GM23338 (cell line): ENCODE measurements at regions not wholly inside any gene's neighbourhood (a gene's known extent, or its start where the extent isn't known, plus 50 kb on each side); places are given as distances from the start of the nearest gene placed in this dataset.

Experiments
- ATAC-seq: fragments of 200-7000 bp; cut with Tn5 transposase; 3 replicates; pipeline ENCODE4 v1.9.1; 2020
- DNase-seq: peaks from one replicate; pipeline ENCODE4 v3.0.0-alpha.2; 2015; ENCODE audit warnings: low spot score
- H2AFZ ChIP-seq: fragments of 200-600 bp; sonication (generic); 2 replicates; pipeline ENCODE4 v1.8.0; 2016; ENCODE audit warnings: antibody characterized with exemption, mild to moderate bottlenecking, moderate library complexity
- H3F3A ChIP-seq: fragments of 200-600 bp; sonication (generic); replicated peaks from 2 replicates; pipeline ENCODE4 v1.8.0; 2017; ENCODE audit warnings: antibody characterized with exemption, mixed run types, low read depth
- H3K27ac ChIP-seq: fragments of 200-600 bp; sonication (generic); 2 replicates; pipeline ENCODE4 v1.6.1; 2016; ENCODE audit warnings: low read depth
- H3K27me3 ChIP-seq: fragments of 200-600 bp; sonication (generic); 2 replicates; pipeline ENCODE4 v1.8.0; 2016; ENCODE audit warnings: mild to moderate bottlenecking, mixed run types, moderate library complexity; ENCODE audit not compliant: insufficient read depth
- H3K36me3 ChIP-seq: fragments of 200-600 bp; sonication (generic); 2 replicates; pipeline ENCODE4 v1.8.0; 2016; ENCODE audit warnings: mild to moderate bottlenecking; ENCODE audit not compliant: insufficient read depth
- H3K4me1 ChIP-seq: fragments of 200-600 bp; sonication (generic); 2 replicates; pipeline ENCODE4 v1.8.0; 2016; ENCODE audit warnings: mild to moderate bottlenecking, moderate library complexity; ENCODE audit not compliant: insufficient read depth
- H3K4me2 ChIP-seq: fragments of 200-600 bp; sonication (generic); 2 replicates; pipeline ENCODE4 v1.7.1; 2017; ENCODE audit warnings: mixed run types
- H3K4me3 ChIP-seq: fragments of 200-600 bp; sonication (generic); 2 replicates; pipeline ENCODE4 v1.6.1; 2016; ENCODE audit warnings: mixed run types
- H3K79me2 ChIP-seq: fragments of 200-600 bp; sonication (generic); replicated peaks from 2 replicates; pipeline ENCODE4 v1.8.0; 2017; ENCODE audit warnings: mild to moderate bottlenecking; ENCODE audit not compliant: insufficient read depth
- H3K9me2 ChIP-seq: fragments of 200-600 bp; sonication (generic); 2 replicates; pipeline ENCODE4 v1.8.0; 2017; ENCODE audit not compliant: insufficient read depth
- H4K20me1 ChIP-seq: fragments of 200-600 bp; sonication (generic); replicated peaks from 2 replicates; pipeline ENCODE4 v1.8.0; 2017; ENCODE audit warnings: mild to moderate bottlenecking; ENCODE audit not compliant: insufficient read depth
- H3K27ac Mint-ChIP-seq: 2 replicates; pipeline ENCODE4 v1.8.0; 2020; ENCODE audit warnings: inconsistent platforms, mild to moderate bottlenecking, moderate library complexity, mixed read lengths
- H3K27me3 Mint-ChIP-seq: 3 replicates; pipeline ENCODE4 v1.8.0; 2022; ENCODE audit warnings: low read depth, mild to moderate bottlenecking, moderate library complexity, mixed read lengths, inconsistent platforms; ENCODE audit not compliant: insufficient read depth, poor library complexity
- H3K36me3 Mint-ChIP-seq: 3 replicates; pipeline ENCODE4 v1.8.0; 2021; ENCODE audit warnings: low read depth, mild to moderate bottlenecking, inconsistent platforms, moderate library complexity, mixed read lengths
- H3K4me1 Mint-ChIP-seq: 3 replicates; pipeline ENCODE4 v1.8.0; 2020; ENCODE audit warnings: mild to moderate bottlenecking, inconsistent platforms, mixed read lengths
- H3K4me3 Mint-ChIP-seq: 3 replicates; pipeline ENCODE4 v1.8.0; 2021; ENCODE audit warnings: moderate library complexity, mild to moderate bottlenecking, inconsistent platforms, mixed read lengths
- H3K9me3 Mint-ChIP-seq: 3 replicates; pipeline ENCODE4 v1.8.0; 2020; ENCODE audit warnings: moderate library complexity, mild to moderate bottlenecking, inconsistent platforms, mixed read lengths
- CREB1 ChIP-seq: fragments of 250-450 bp; sonication (Bioruptor Pico); IDR thresholded peaks from 2 replicates; pipeline ENCODE4 v1.5.0; 2020; ENCODE audit warnings: low read depth, mild to moderate bottlenecking, moderate library complexity
- EZH2 ChIP-seq: fragments of 200-600 bp; sonication (generic); IDR thresholded peaks from one replicate; pipeline ENCODE4 v1.8.0; 2017; ENCODE audit warnings: antibody characterized with exemption, mild to moderate bottlenecking, low read depth; ENCODE audit not compliant: unreplicated experiment
- EZH2phosphoT487 ChIP-seq: fragments of 200-600 bp; sonication (generic); IDR thresholded peaks from one replicate; pipeline ENCODE4 v1.8.1; 2018; ENCODE audit warnings: antibody characterized with exemption; ENCODE audit not compliant: unreplicated experiment
- JUNB ChIP-seq: IDR thresholded peaks from one replicate; pipeline ENCODE4 v1.6.1; 2016; ENCODE audit warnings: antibody characterized with exemption; ENCODE audit not compliant: unreplicated experiment
- NANOG ChIP-seq: IDR thresholded peaks from 2 replicates; pipeline ENCODE4 v1.6.1; 2016; ENCODE audit warnings: antibody characterized with exemption, borderline replicate concordance
- POLR2AphosphoS5 ChIP-seq: IDR thresholded peaks from 2 replicates; pipeline ENCODE4 v1.6.1; 2016; ENCODE audit warnings: antibody characterized with exemption, low read depth
- STAT1 ChIP-seq: IDR thresholded peaks from one replicate; pipeline ENCODE4 v1.6.1; 2016; ENCODE audit warnings: antibody characterized with exemption; ENCODE audit not compliant: unreplicated experiment
- ZNF114 ChIP-seq: fragments of 250-450 bp; sonication (Bioruptor Pico); IDR thresholded peaks from 2 replicates; pipeline ENCODE4 v1.5.0; 2020; ENCODE audit warnings: mild to moderate bottlenecking, moderate library complexity
- ZNF331 ChIP-seq: fragments of 250-450 bp; sonication (Bioruptor Pico); IDR thresholded peaks from 2 replicates; pipeline ENCODE4 v1.5.0; 2020; ENCODE audit warnings: low read depth, mild to moderate bottlenecking, moderate library complexity
- TF ChIP-seq, protein P1 (sequence below), 2 experiments: fragments of 200-600 bp in 1 of 2; sonication (generic) in 1 of 2; conservative IDR thresholded peaks; 2 replicates each; pipeline versions ENCODE4 v1.5.1 to v1.6.1; 2016 to 2017; ENCODE audit warnings: antibody characterized with exemption in 2 of 2, low read depth in 2 of 2, mild to moderate bottlenecking in 2 of 2, moderate library complexity in 1 of 2
- TF ChIP-seq, protein P2 (sequence below): IDR thresholded peaks from one replicate; pipeline ENCODE4 v1.6.1; 2018; ENCODE audit warnings: antibody characterized with exemption; ENCODE audit not compliant: unreplicated experiment
- TF ChIP-seq, protein P3 (sequence below): fragments of 250-450 bp; sonication (Bioruptor Pico); IDR thresholded peaks from 2 replicates; pipeline ENCODE4 v1.5.0; 2020; ENCODE audit warnings: mild to moderate bottlenecking, moderate library complexity
- TF ChIP-seq, protein P4 (sequence below): IDR thresholded peaks from 2 replicates; pipeline ENCODE4 v1.6.1; 2016; ENCODE audit warnings: antibody characterized with exemption

DNA sequence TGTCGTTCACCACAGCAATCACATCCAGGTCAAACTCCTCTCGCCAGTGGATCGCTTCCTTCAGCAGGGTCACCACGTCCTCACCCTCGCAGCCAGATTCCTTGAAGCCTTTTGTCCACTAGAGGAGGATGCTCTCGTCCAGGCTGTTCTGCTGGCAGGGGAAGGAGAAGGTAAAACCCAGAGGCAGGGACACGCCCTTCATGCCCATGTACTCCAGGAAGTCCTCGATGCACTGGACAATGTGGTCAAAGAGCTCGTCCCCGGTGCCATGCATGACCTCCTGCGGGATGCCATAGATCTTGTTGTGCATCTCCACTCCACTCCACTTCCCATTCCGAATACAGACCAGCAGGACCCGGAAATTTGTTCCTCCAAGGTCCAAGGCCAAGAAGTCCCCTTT is 152.4 kb downstream of the TENT5D start:
- H3K27ac ChIP-seq, result no peak overlapping the region
- no peaks in the 10 kb centered on the region for H3F3A ChIP-seq
- H3K36me3 ChIP-seq, result no peaks in the 10 kb centered on the region
- H3K4me3 Mint-ChIP-seq, result no peak overlapping the region
- H3K36me3 Mint-ChIP-seq, result peaks cover 6% of the 10 kb centered on the region; the same call in 1 of the 3 replicates
- ATAC-seq, result no peak
- no peaks in the 10 kb centered on the region for H3K9me2 ChIP-seq
- TF ChIP-seq, protein P1, sequence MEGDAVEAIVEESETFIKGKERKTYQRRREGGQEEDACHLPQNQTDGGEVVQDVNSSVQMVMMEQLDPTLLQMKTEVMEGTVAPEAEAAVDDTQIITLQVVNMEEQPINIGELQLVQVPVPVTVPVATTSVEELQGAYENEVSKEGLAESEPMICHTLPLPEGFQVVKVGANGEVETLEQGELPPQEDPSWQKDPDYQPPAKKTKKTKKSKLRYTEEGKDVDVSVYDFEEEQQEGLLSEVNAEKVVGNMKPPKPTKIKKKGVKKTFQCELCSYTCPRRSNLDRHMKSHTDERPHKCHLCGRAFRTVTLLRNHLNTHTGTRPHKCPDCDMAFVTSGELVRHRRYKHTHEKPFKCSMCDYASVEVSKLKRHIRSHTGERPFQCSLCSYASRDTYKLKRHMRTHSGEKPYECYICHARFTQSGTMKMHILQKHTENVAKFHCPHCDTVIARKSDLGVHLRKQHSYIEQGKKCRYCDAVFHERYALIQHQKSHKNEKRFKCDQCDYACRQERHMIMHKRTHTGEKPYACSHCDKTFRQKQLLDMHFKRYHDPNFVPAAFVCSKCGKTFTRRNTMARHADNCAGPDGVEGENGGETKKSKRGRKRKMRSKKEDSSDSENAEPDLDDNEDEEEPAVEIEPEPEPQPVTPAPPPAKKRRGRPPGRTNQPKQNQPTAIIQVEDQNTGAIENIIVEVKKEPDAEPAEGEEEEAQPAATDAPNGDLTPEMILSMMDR (conservative IDR thresholded peaks at IDR 0.05; ENCODE audit: low read depth in 2 of 2), result no peak
- TF ChIP-seq POLR2AphosphoS5 (no peak), ZNF331 (CRISPR knock-in tag) (no peak), EZH2 (no peak), CREB1 (CRISPR knock-in tag) (no peak), ZNF114 (CRISPR knock-in tag) (no peak), NANOG (no peak), STAT1 (no peak), JUNB (no peak), EZH2phosphoT487 (no peak)
- TF ChIP-seq, protein P2, sequence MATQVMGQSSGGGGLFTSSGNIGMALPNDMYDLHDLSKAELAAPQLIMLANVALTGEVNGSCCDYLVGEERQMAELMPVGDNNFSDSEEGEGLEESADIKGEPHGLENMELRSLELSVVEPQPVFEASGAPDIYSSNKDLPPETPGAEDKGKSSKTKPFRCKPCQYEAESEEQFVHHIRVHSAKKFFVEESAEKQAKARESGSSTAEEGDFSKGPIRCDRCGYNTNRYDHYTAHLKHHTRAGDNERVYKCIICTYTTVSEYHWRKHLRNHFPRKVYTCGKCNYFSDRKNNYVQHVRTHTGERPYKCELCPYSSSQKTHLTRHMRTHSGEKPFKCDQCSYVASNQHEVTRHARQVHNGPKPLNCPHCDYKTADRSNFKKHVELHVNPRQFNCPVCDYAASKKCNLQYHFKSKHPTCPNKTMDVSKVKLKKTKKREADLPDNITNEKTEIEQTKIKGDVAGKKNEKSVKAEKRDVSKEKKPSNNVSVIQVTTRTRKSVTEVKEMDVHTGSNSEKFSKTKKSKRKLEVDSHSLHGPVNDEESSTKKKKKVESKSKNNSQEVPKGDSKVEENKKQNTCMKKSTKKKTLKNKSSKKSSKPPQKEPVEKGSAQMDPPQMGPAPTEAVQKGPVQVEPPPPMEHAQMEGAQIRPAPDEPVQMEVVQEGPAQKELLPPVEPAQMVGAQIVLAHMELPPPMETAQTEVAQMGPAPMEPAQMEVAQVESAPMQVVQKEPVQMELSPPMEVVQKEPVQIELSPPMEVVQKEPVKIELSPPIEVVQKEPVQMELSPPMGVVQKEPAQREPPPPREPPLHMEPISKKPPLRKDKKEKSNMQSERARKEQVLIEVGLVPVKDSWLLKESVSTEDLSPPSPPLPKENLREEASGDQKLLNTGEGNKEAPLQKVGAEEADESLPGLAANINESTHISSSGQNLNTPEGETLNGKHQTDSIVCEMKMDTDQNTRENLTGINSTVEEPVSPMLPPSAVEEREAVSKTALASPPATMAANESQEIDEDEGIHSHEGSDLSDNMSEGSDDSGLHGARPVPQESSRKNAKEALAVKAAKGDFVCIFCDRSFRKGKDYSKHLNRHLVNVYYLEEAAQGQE, result no peak
- TF ChIP-seq, protein P3, sequence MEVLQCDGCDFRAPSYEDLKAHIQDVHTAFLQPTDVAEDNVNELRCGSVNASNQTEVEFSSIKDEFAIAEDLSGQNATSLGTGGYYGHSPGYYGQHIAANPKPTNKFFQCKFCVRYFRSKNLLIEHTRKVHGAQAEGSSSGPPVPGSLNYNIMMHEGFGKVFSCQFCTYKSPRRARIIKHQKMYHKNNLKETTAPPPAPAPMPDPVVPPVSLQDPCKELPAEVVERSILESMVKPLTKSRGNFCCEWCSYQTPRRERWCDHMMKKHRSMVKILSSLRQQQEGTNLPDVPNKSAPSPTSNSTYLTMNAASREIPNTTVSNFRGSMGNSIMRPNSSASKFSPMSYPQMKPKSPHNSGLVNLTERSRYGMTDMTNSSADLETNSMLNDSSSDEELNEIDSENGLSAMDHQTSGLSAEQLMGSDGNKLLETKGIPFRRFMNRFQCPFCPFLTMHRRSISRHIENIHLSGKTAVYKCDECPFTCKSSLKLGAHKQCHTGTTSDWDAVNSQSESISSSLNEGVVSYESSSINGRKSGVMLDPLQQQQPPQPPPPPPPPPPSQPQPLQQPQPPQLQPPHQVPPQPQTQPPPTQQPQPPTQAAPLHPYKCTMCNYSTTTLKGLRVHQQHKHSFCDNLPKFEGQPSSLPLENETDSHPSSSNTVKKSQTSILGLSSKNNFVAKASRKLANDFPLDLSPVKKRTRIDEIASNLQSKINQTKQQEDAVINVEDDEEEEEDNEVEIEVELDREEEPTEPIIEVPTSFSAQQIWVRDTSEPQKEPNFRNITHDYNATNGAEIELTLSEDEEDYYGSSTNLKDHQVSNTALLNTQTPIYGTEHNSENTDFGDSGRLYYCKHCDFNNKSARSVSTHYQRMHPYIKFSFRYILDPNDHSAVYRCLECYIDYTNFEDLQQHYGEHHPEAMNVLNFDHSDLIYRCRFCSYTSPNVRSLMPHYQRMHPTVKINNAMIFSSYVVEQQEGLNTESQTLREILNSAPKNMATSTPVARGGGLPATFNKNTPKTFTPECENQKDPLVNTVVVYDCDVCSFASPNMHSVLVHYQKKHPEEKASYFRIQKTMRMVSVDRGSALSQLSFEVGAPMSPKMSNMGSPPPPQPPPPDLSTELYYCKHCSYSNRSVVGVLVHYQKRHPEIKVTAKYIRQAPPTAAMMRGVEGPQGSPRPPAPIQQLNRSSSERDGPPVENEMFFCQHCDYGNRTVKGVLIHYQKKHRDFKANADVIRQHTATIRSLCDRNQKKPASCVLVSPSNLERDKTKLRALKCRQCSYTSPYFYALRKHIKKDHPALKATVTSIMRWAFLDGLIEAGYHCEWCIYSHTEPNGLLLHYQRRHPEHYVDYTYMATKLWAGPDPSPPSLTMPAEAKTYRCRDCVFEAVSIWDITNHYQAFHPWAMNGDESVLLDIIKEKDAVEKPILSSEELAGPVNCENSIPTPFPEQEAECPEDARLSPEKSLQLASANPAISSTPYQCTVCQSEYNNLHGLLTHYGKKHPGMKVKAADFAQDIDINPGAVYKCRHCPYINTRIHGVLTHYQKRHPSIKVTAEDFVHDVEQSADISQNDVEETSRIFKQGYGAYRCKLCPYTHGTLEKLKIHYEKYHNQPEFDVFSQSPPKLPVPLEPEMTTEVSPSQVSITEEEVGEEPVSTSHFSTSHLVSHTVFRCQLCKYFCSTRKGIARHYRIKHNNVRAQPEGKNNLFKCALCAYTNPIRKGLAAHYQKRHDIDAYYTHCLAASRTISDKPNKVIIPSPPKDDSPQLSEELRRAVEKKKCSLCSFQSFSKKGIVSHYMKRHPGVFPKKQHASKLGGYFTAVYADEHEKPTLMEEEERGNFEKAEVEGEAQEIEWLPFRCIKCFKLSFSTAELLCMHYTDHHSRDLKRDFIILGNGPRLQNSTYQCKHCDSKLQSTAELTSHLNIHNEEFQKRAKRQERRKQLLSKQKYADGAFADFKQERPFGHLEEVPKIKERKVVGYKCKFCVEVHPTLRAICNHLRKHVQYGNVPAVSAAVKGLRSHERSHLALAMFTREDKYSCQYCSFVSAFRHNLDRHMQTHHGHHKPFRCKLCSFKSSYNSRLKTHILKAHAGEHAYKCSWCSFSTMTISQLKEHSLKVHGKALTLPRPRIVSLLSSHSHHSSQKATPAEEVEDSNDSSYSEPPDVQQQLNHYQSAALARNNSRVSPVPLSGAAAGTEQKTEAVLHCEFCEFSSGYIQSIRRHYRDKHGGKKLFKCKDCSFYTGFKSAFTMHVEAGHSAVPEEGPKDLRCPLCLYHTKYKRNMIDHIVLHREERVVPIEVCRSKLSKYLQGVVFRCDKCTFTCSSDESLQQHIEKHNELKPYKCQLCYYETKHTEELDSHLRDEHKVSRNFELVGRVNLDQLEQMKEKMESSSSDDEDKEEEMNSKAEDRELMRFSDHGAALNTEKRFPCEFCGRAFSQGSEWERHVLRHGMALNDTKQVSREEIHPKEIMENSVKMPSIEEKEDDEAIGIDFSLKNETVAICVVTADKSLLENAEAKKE, result no peak
- TF ChIP-seq, protein P4, sequence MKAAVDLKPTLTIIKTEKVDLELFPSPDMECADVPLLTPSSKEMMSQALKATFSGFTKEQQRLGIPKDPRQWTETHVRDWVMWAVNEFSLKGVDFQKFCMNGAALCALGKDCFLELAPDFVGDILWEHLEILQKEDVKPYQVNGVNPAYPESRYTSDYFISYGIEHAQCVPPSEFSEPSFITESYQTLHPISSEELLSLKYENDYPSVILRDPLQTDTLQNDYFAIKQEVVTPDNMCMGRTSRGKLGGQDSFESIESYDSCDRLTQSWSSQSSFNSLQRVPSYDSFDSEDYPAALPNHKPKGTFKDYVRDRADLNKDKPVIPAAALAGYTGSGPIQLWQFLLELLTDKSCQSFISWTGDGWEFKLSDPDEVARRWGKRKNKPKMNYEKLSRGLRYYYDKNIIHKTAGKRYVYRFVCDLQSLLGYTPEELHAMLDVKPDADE, result no peak
- no peak overlapping the region for H3K4me2 ChIP-seq
- H3K4me1 Mint-ChIP-seq, result peaks cover 3% of the 10 kb centered on the region; the same call in 1 of the 3 replicates
- no peaks in the 10 kb centered on the region for H3K4me1 ChIP-seq
- H3K27ac Mint-ChIP-seq, result no peak overlapping the region
- no peak overlapping the region for H2AFZ ChIP-seq
- H3K27me3 Mint-ChIP-seq, result peaks cover 3% of the 10 kb centered on the region
- DNase-seq, result no peak
- H3K79me2 ChIP-seq, result no peaks in the 10 kb centered on the region
- peaks cover 16% of the 10 kb centered on the region for H3K9me3 Mint-ChIP-seq
- no peak overlapping the region for H3K4me3 ChIP-seq
- H3K27me3 ChIP-seq, result no peaks in the 10 kb centered on the region
- H4K20me1 ChIP-seq, result no peaks in the 10 kb centered on the region
